Testis (tissue), 2 donors: ENCODE measurements at regions not wholly inside any gene's neighbourhood (a gene's known extent, or its start where the extent isn't known, plus 50 kb on each side); places are given as distances from the start of the nearest gene placed in this dataset.

Source experiments
- DNase-seq: peaks from one replicate; pipeline ENCODE4 v3.0.0-alpha.2; 2019
- H3K27ac ChIP-seq, 2 donors: fragments of 200-600 bp; sonication (generic); one replicate each; pipeline ENCODE4 v1.5.1; 2019
- H3K27me3 ChIP-seq: fragments of 200-600 bp; sonication (generic); one replicate; pipeline ENCODE4 v1.5.1; 2019
- H3K36me3 ChIP-seq: fragments of 200-600 bp; sonication (generic); one replicate; pipeline ENCODE4 v1.5.1; 2017; ENCODE audit warnings: low read depth; ENCODE audit errors: missing control alignments
- H3K4me1 ChIP-seq: fragments of 200-600 bp; sonication (generic); one replicate; pipeline ENCODE4 v1.5.1; 2019
- H3K4me3 ChIP-seq, 2 donors: fragments of 200-600 bp; sonication (generic); one replicate each; pipeline ENCODE4 v1.5.1; 2017 to 2019
- H3K9me3 ChIP-seq: fragments of 200-600 bp; sonication (generic); one replicate; pipeline ENCODE4 v1.5.1; 2017
- CTCF ChIP-seq, 3 experiments: fragments of 450-650 bp in 2 of 3; fragments of 200-600 bp in 1 of 3; sonication (generic) in 1 of 3; IDR thresholded peaks; one replicate each; pipeline ENCODE4 v1.5.1; 2016 to 2019; ENCODE audit warnings: antibody characterized with exemption in 3 of 3, mild to moderate bottlenecking in 2 of 3, moderate library complexity in 1 of 3
- POLR2A ChIP-seq: fragments of 450-650 bp; IDR thresholded peaks from one replicate; pipeline ENCODE4 v1.6.1; 2017; ENCODE audit warnings: antibody characterized with exemption, mild to moderate bottlenecking, moderate library complexity
- WGBS, 2 donors: methylation state at CpG; one replicate each; pipeline ENCODE4 v1.1.5; 2018; 5-methylcytosine and 5-hydroxymethylcytosine counted together
- intact Hi-C: fragments of 100-400 bp; cut with DNase I; formaldehyde crosslinking; loops from one replicate; pipeline ENCODE4 v1.15.1; 2023; ENCODE audit warnings: low total_unique reads

- 80 to 97% methylated on average over 4 of the region's 4 CpGs for WGBS, 2 donors
Observed at GRCh38 chr6:23591761-23592160, 534.3 kb upstream of the NRSN1 start.

GRCh38 chr6:23600118-23600517 lies 525.9 kb upstream of the NRSN1 start:
- no peak for TF ChIP-seq POLR2A
- no peak for TF ChIP-seq CTCF (IDR thresholded peaks at IDR 0.05)
- no peak for DNase-seq
- no peak overlapping the region for H3K27ac ChIP-seq
- H3K36me3 ChIP-seq, result no peaks in the 10 kb centered on the region
- no peaks in the 10 kb centered on the region for H3K27me3 ChIP-seq
- no peaks in the 10 kb centered on the region for H3K9me3 ChIP-seq
- no peaks in the 10 kb centered on the region for H3K4me1 ChIP-seq
- no peak overlapping the region for H3K4me3 ChIP-seq
- intact Hi-C loops, result no loop called here

More at GRCh38 chr6:23591761-23592160, 534.3 kb upstream of the NRSN1 start:
- Histone ChIP-seq H3K27ac (no peak overlapping the region), H3K9me3 (no peaks in the 10 kb centered on the region), H3K36me3 (no peaks in the 10 kb centered on the region), H3K27me3 (no peaks in the 10 kb centered on the region), H3K4me1 (no peaks in the 10 kb centered on the region), H3K4me3 (no peak overlapping the region)
- intact Hi-C loops, result no loop called here
- DNase-seq, result no peak
- TF ChIP-seq POLR2A, result no peak
- no peak for TF ChIP-seq CTCF (IDR thresholded peaks at IDR 0.05)

- DNase-seq, result no peak
- H3K27me3 ChIP-seq, result no peaks in the 10 kb centered on the region
- no peak overlapping the region for H3K4me3 ChIP-seq
- TF ChIP-seq CTCF (IDR thresholded peaks at IDR 0.05) (no peak), POLR2A (no peak)
- WGBS, 2 donors, result 71 to 77% methylated on average over 1 of the region's 1 CpG
- no peaks in the 10 kb centered on the region for H3K4me1 ChIP-seq
- H3K9me3 ChIP-seq, result no peaks in the 10 kb centered on the region
- no peaks in the 10 kb centered on the region for H3K36me3 ChIP-seq
- intact Hi-C loops, result no loop called here
- H3K27ac ChIP-seq, result no peak overlapping the region
Observed at GRCh38 chr6:23601811-23602345, 524.1 kb upstream of the NRSN1 start.

- DNase-seq, result no peak
- TF ChIP-seq CTCF (IDR thresholded peaks at IDR 0.05) (no peak), POLR2A (no peak)
- H3K9me3 ChIP-seq, result no peaks in the 10 kb centered on the region
- intact Hi-C loops, result no loop called here
- no peak overlapping the region for H3K27ac ChIP-seq
- H3K4me1 ChIP-seq, result no peaks in the 10 kb centered on the region
- WGBS, 2 donors, result 56 to 61% methylated on average over 5 of the region's 5 CpGs
- H3K4me3 ChIP-seq, result no peak overlapping the region
- H3K27me3 ChIP-seq, result no peaks in the 10 kb centered on the region
- H3K36me3 ChIP-seq, result no peaks in the 10 kb centered on the region
Observed at GRCh38 chr6:23608931-23609435, 517.0 kb upstream of the NRSN1 start.

GRCh38 chr6:23611776-23612381 lies 514.1 kb upstream of the NRSN1 start:
- H3K27ac ChIP-seq, result no peak overlapping the region
- 71 to 83% methylated on average over 6 of the region's 6 CpGs for WGBS, 2 donors
- no peaks in the 10 kb centered on the region for H3K4me1 ChIP-seq
- H3K27me3 ChIP-seq, result no peaks in the 10 kb centered on the region
- intact Hi-C loops, result no loop called here
- no peak for DNase-seq
- no peaks in the 10 kb centered on the region for H3K9me3 ChIP-seq
- no peak overlapping the region for H3K4me3 ChIP-seq
- TF ChIP-seq POLR2A (no peak), CTCF (IDR thresholded peaks at IDR 0.05) (no peak)
- H3K36me3 ChIP-seq, result no peaks in the 10 kb centered on the region
